ENCODE measurements at regions not wholly inside any gene's neighbourhood (a gene's known extent, or its start where the extent isn't known, plus 50 kb on each side); places are given as distances from the start of the nearest gene placed in this dataset.
A peak's percentile ranks its signal among the peaks of the same experiment; 100 is the strongest.

- ChIA-PET CTCF (interaction anchor here (1.0 to 1.4 kb wide), 2 partner anchors 14 to 48 kb away, joined by 3 to 4 read pairs; no protein-coding TSS in a partner anchor), POLR2A (no interaction called here)
- Histone ChIP-seq H3K27me3 (ENCODE audit: insufficient read depth) (no peaks in the 10 kb centered on the region), H2AFZ (ENCODE audit: low read depth) (no peak overlapping the region), H3K9ac (no peak overlapping the region), H3F3A (replicated peaks; ENCODE audit: insufficient read depth) (no peaks in the 10 kb centered on the region), H3K4me3 (ENCODE audit: low read depth in 2 of 2, low read length in 1 of 2) (no peak overlapping the region), H3K36me3 (replicated peaks in 1 of 2; ENCODE audit: control insufficient read depth in 1 of 2, insufficient read depth in 2 of 2, low read length in 1 of 2) (peaks cover 19 to 25% of the 10 kb centered on the region in 2 experiments), H3K4me2 (no peak overlapping the region), H3K9me3 (no peaks in the 10 kb centered on the region), H4K20me1 (ENCODE audit: insufficient read depth) (no peaks in the 10 kb centered on the region), H3K79me2 (ENCODE audit: insufficient read depth) (no peaks in the 10 kb centered on the region), H3K4me1 (ENCODE audit: control insufficient read depth in 1 of 2, insufficient read depth in 2 of 2, low read depth in 1 of 2, low read length in 1 of 2) (peaks cover 0 to 10% of the 10 kb centered on the region in 2 experiments; a peak in 1 of 4 replicates), H3K9me2 (no peaks in the 10 kb centered on the region), H3K27ac (ENCODE audit: low read depth in 2 of 2, low read length in 1 of 2) (no peak overlapping the region)
- no peak for TF ChIP-seq IRF3 (IDR thresholded peaks at IDR 0.05; ENCODE audit: low read depth, low read length)
- 85% methylated on average over 6 of the region's 6 CpGs for WGBS (ENCODE audit: low lambda C conversion rate)
- no peak for DNase-seq
Measured at GRCh38 chr17:68125111-68125870, 89.8 kb downstream of the KPNA2 start.

GRCh38 chr17:68127914-68128313 is 92.4 kb downstream of the KPNA2 start:
- no peak overlapping the region for H3K4me2 ChIP-seq
- DNase-seq = no peak
- peaks cover 0 to 11% of the 10 kb centered on the region in 2 experiments; a peak in 1 of 4 replicates for H3K4me1 ChIP-seq (ENCODE audit: control insufficient read depth in 1 of 2, insufficient read depth in 2 of 2, low read depth in 1 of 2, low read length in 1 of 2)
- no peak overlapping the region for H3K9ac ChIP-seq
- TF ChIP-seq FOSL2 (IDR thresholded peaks at IDR 0.05; ENCODE audit: borderline replicate concordance, low read depth) (no peak), GATA2 (CRISPR knock-in tag; IDR thresholded peaks at IDR 0.05) (peak; percentile 76)
- CTCF ChIA-PET = interaction anchor here (0.8 to 1.6 kb wide), 2 partner anchors 10 to 22 kb away, joined by 3 to 4 read pairs; no protein-coding TSS in a partner anchor
- no peak overlapping the region for H2AFZ ChIP-seq (ENCODE audit: low read depth)
- no peaks in the 10 kb centered on the region for H3K9me3 ChIP-seq
- H3K27ac ChIP-seq (ENCODE audit: low read depth in 2 of 2, low read length in 1 of 2) = no peak overlapping the region
- no peaks in the 10 kb centered on the region for H3K9me2 ChIP-seq
- H3K36me3 ChIP-seq (replicated peaks in 1 of 2; ENCODE audit: control insufficient read depth in 1 of 2, insufficient read depth in 2 of 2, low read length in 1 of 2) = peaks cover 21 to 32% of the 10 kb centered on the region in 2 experiments
- no peaks in the 10 kb centered on the region for H3K27me3 ChIP-seq (ENCODE audit: insufficient read depth)
- no peaks in the 10 kb centered on the region for H4K20me1 ChIP-seq (ENCODE audit: insufficient read depth)
- POLR2A ChIA-PET = no interaction called here
- no peaks in the 10 kb centered on the region for H3F3A ChIP-seq (replicated peaks; ENCODE audit: insufficient read depth)
- 98% methylated on average over 3 of the region's 3 CpGs for WGBS (ENCODE audit: low lambda C conversion rate)
- H3K4me3 ChIP-seq (ENCODE audit: low read depth in 2 of 2, low read length in 1 of 2) = no peak overlapping the region
- H3K79me2 ChIP-seq (ENCODE audit: insufficient read depth) = no peaks in the 10 kb centered on the region

- DNase-seq = no peak
- Histone ChIP-seq H2AFZ (ENCODE audit: low read depth) (no peak overlapping the region), H3K79me2 (ENCODE audit: insufficient read depth) (no peaks in the 10 kb centered on the region), H3K4me3 (ENCODE audit: low read depth in 2 of 2, low read length in 1 of 2) (no peak overlapping the region), H3K4me2 (no peak overlapping the region), H3K9me3 (no peaks in the 10 kb centered on the region), H4K20me1 (ENCODE audit: insufficient read depth) (no peaks in the 10 kb centered on the region), H3K27ac (ENCODE audit: low read depth in 2 of 2, low read length in 1 of 2) (no peak overlapping the region), H3K9me2 (no peaks in the 10 kb centered on the region), H3K4me1 (ENCODE audit: control insufficient read depth in 1 of 2, insufficient read depth in 2 of 2, low read depth in 1 of 2, low read length in 1 of 2) (peaks cover 0 to 11% of the 10 kb centered on the region in 2 experiments; a peak in 1 of 4 replicates), H3F3A (replicated peaks; ENCODE audit: insufficient read depth) (no peaks in the 10 kb centered on the region), H3K36me3 (replicated peaks in 1 of 2; ENCODE audit: control insufficient read depth in 1 of 2, insufficient read depth in 2 of 2, low read length in 1 of 2) (peaks cover 19 to 43% of the 10 kb centered on the region in 2 experiments), H3K27me3 (ENCODE audit: insufficient read depth) (no peaks in the 10 kb centered on the region), H3K9ac (no peak overlapping the region)
- 100% methylated on average over 1 of the region's 1 CpG for WGBS (ENCODE audit: low lambda C conversion rate)
- POLR2A ChIA-PET = no interaction called here
- CTCF ChIA-PET = no interaction called here
- no peak for TF ChIP-seq REST (IDR thresholded peaks at IDR 0.05; ENCODE audit: low read depth, low read length)
- no peak for TF ChIP-seq EZH2phosphoT487 (IDR thresholded peaks at IDR 0.05; ENCODE audit: borderline replicate concordance, low read depth)
- TF ChIP-seq ZBTB33 (IDR thresholded peaks at IDR 0.05; ENCODE audit: borderline replicate concordance, low read depth) = no peak
- TF ChIP-seq FOXM1 (IDR thresholded peaks at IDR 0.05; ENCODE audit: low read depth) = no peak
- TF ChIP-seq CTCF (IDR thresholded peaks at IDR 0.05) = no peak
- no peak for TF ChIP-seq FOXJ3 (CRISPR knock-in tag; IDR thresholded peaks at IDR 0.05)
Measured at GRCh38 chr17:68131456-68131855, 95.9 kb downstream of the KPNA2 start.

Data from SK-N-SH (cell line).